Astrocyte of the cerebellum (primary cell): ENCODE measurements at regions not wholly inside any gene's neighbourhood (a gene's known extent, or its start where the extent isn't known, plus 50 kb on each side); places are given as distances from the start of the nearest gene placed in this dataset.
A peak's percentile ranks its signal among the peaks of the same experiment; 100 is the strongest.

ENCODE experiments used
- DNase-seq: peaks from one replicate; pipeline ENCODE4 v3.0.0-alpha.2; 2011; ENCODE audit warnings: low read depth
- H3K4me3 ChIP-seq: 2 replicates; pipeline ENCODE4 v1.5.1; 2011; ENCODE audit warnings: mild to moderate bottlenecking, low read depth, low read length, moderate library complexity
- CTCF ChIP-seq: IDR thresholded peaks from 2 replicates; pipeline ENCODE4 v1.5.1; 2012; ENCODE audit warnings: low read length, low read depth, moderate library complexity, mild to moderate bottlenecking; ENCODE audit errors: missing control alignments
- in situ Hi-C: cut with HindIII; loops from 2 replicates; pipeline ENCODE4 v1.10.0; 2017; ENCODE audit warnings: low sequenced_read_pairs

- DNase-seq = no peak
These were observed 922.8 kb downstream of the EPHA7 start for GRCh38 chr6:92496527-92496926.

GRCh38 chr6:92495242-92495641 is 924.1 kb downstream of the EPHA7 start:
- H3K4me3 ChIP-seq = no peak overlapping the region
- no peak for TF ChIP-seq CTCF
- in situ Hi-C loops = no loop called here
- DNase-seq = peak; percentile 52

More at GRCh38 chr6:92496527-92496926, 922.8 kb downstream of the EPHA7 start:
- in situ Hi-C loops = no loop called here
- no peak overlapping the region for H3K4me3 ChIP-seq
- TF ChIP-seq CTCF = no peak

- no peak for TF ChIP-seq CTCF
- in situ Hi-C loops = no loop called here
- no peak for DNase-seq
- no peak overlapping the region for H3K4me3 ChIP-seq
These were observed 933.9 kb downstream of the EPHA7 start for GRCh38 chr6:92485487-92485886.

GRCh38 chr6:92479831-92480230 is 939.5 kb downstream of the EPHA7 start:
- DNase-seq = no peak
- no peak for TF ChIP-seq CTCF
- in situ Hi-C loops = no loop called here
- H3K4me3 ChIP-seq = no peak overlapping the region

- no peak overlapping the region for H3K4me3 ChIP-seq
- no peak for TF ChIP-seq CTCF
- in situ Hi-C loops = no loop called here
- no peak for DNase-seq
These were observed 946.3 kb downstream of the EPHA7 start for GRCh38 chr6:92473056-92473455.

GRCh38 chr6:92469186-92469828 is 950.1 kb downstream of the EPHA7 start:
- no peak for DNase-seq
- no peak overlapping the region for H3K4me3 ChIP-seq
- in situ Hi-C loops = no loop called here
- TF ChIP-seq CTCF = no peak
